ENCODE measurements at regions not wholly inside any gene's neighbourhood (a gene's known extent, or its start where the extent isn't known, plus 50 kb on each side); places are given as distances from the start of the nearest gene placed in this dataset.
"Not testable (repeated sequence)": the region's sequence is repeated elsewhere in the genome, so short reads cannot be mapped to it uniquely, and the experiment has no call there.

- no peak for DNase-seq
Measured at GRCh38 chr2:59301466-59302402, 1060.6 kb upstream of the FANCL start.

- no peak for DNase-seq
Measured at GRCh38 chr2:59297816-59298215, 1056.7 kb upstream of the FANCL start.

- DNase-seq: no peak
Measured at GRCh38 chr2:59296279-59296678, 1055.2 kb upstream of the FANCL start.

- no peak for DNase-seq
Measured at GRCh38 chr2:59295524-59296162, 1054.5 kb upstream of the FANCL start.

- no peak for DNase-seq
Measured at GRCh38 chr2:59288771-59289170, 1047.6 kb upstream of the FANCL start.

- no peak for DNase-seq
Measured at GRCh38 chr2:59282374-59283057, 1041.4 kb upstream of the FANCL start.

GRCh38 chr2:59277671-59278070 lies 1036.5 kb upstream of the FANCL start:
- DNase-seq: no peak

- no peak for DNase-seq
Measured at GRCh38 chr2:59276917-59277316, 1035.8 kb upstream of the FANCL start.

- DNase-seq: no peak
Measured at GRCh38 chr2:59276033-59276432, 1034.9 kb upstream of the FANCL start.

GRCh38 chr2:59266453-59266852 lies 1025.3 kb upstream of the FANCL start:
- no peak for DNase-seq

GRCh38 chr2:59259913-59260312 lies 1018.8 kb upstream of the FANCL start:
- no peak for DNase-seq

GRCh38 chr2:59256290-59256689 lies 1015.2 kb upstream of the FANCL start:
- no peak for DNase-seq

GRCh38 chr2:59254279-59254678 lies 1013.2 kb upstream of the FANCL start:
- DNase-seq: no peak

- no peak for DNase-seq
Measured at GRCh38 chr2:59250307-59250677, 1009.2 kb upstream of the FANCL start.

- DNase-seq: no peak
Measured at GRCh38 chr2:59249441-59250306, 1008.5 kb upstream of the FANCL start.

GRCh38 chr2:59239146-59239545 lies 998.0 kb upstream of the FANCL start:
- no peak for DNase-seq

GRCh38 chr2:59237311-59237710 lies 996.2 kb upstream of the FANCL start:
- DNase-seq: no peak

GRCh38 chr2:59236723-59237122 lies 995.6 kb upstream of the FANCL start:
- DNase-seq: no peak

- no peak for DNase-seq
Measured at GRCh38 chr2:59233920-59234319, 992.8 kb upstream of the FANCL start.

GRCh38 chr2:59233448-59233847 lies 992.3 kb upstream of the FANCL start:
- no peak for DNase-seq

GRCh38 chr2:59232394-59233165 lies 991.5 kb upstream of the FANCL start:
- DNase-seq: no peak

- DNase-seq: not testable (repeated sequence)
Measured at GRCh38 chr2:59226362-59226761, 985.2 kb upstream of the FANCL start.

Data from central memory CD4-positive, alpha-beta T cell (primary cell).